ENCODE measurements at regions not wholly inside any gene's neighbourhood (a gene's known extent, or its start where the extent isn't known, plus 50 kb on each side); places are given as distances from the start of the nearest gene placed in this dataset.

DNA sequence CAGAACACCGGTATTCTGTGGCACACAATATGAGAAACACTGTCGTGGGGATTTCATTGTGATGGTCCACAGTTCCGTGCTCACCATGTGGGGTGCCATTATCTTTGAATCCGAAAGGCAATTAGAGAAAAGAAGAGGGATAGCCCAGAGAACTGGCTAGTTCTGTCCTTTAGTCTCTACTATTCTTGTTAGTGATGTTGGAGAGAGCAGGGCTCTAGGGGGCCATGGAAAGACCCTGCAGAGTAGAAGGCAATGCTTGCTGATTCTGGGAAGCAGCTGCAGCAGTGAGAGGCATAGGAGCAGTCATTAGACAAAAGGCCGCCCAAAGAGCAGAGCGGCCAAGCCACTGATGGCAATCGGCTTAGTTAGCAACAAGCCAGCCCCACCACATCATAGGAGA lies 146.3 kb downstream of the TSEN15 start:
- DNase-seq (ENCODE audit: low spot score), result no peak

DNA sequence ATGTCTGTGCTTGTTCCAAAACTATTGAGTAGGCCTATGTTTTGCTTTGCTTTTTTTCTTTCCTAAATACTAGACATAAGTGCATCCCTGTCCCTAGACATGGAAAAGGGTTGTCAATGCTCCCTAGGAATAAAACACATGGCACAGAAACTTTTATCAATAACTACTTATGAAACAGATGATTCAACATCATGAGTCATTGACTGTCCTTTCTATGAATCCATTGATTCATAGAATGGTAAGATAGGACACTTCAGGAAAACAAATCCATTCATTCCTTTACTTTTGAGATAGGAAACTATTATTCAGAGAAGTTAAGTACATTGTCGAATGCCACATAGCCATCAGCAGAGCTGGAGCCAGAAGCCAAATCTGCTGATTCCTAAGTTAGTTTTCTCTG lies 147.5 kb downstream of the TSEN15 start:
- H3K9me3 ChIP-seq, result no peaks in the 10 kb centered on the region
- no peak overlapping the region for H3K4me3 ChIP-seq
- H3K36me3 ChIP-seq, result no peaks in the 10 kb centered on the region
- no peak for DNase-seq (ENCODE audit: low spot score)
- no peaks in the 10 kb centered on the region for H3K27me3 ChIP-seq
- TF ChIP-seq, protein P1, sequence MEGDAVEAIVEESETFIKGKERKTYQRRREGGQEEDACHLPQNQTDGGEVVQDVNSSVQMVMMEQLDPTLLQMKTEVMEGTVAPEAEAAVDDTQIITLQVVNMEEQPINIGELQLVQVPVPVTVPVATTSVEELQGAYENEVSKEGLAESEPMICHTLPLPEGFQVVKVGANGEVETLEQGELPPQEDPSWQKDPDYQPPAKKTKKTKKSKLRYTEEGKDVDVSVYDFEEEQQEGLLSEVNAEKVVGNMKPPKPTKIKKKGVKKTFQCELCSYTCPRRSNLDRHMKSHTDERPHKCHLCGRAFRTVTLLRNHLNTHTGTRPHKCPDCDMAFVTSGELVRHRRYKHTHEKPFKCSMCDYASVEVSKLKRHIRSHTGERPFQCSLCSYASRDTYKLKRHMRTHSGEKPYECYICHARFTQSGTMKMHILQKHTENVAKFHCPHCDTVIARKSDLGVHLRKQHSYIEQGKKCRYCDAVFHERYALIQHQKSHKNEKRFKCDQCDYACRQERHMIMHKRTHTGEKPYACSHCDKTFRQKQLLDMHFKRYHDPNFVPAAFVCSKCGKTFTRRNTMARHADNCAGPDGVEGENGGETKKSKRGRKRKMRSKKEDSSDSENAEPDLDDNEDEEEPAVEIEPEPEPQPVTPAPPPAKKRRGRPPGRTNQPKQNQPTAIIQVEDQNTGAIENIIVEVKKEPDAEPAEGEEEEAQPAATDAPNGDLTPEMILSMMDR (IDR thresholded peaks at IDR 0.05), result no peak
- H3K27ac ChIP-seq, result no peak overlapping the region
- peaks cover 0 to 6% of the 10 kb centered on the region in 2 donors for H3K4me1 ChIP-seq

More for the DNA sequence above, 146.3 kb downstream of the TSEN15 start:
- Histone ChIP-seq H3K4me1 (peaks cover 0 to 11% of the 10 kb centered on the region in 2 donors), H3K9me3 (no peaks in the 10 kb centered on the region), H3K4me3 (no peak overlapping the region), H3K27me3 (no peaks in the 10 kb centered on the region), H3K36me3 (no peaks in the 10 kb centered on the region), H3K27ac (no peak overlapping the region)
- TF ChIP-seq, protein P1 (IDR thresholded peaks at IDR 0.05), result no peak

DNA sequence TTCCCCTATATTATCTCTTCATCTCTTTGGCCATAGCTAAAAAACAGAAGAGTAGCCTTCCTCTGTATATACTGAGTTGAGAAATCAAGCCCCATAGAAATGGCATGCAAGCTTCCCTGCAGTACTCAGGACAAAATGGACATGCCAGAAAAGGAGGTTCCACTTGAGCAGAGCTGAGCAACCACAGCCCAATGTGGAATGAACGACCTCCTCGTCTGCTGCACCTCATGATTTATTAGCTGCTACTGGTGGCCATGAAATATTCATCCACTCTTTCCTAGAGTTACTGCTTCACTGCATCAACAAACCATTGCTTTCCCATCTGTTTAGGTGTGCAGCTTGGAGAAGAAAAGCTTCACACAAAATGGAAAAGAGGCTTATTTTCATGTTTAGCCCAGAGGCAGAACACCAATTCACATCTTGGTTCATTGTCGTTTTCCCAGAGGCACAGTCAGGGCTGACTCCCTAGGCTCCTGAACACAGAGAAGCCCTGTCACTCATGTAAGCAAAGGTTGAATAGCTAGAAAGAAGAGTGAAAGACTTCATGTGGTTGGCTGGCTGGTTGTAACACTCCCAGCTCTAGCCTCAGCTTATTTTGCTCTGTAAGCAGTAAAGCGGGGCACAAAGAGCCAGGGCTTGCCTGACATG lies 148.0 kb downstream of the TSEN15 start:
- no peak for DNase-seq (ENCODE audit: low spot score)
- TF ChIP-seq, protein P1 (IDR thresholded peaks at IDR 0.05), result no peak
- Histone ChIP-seq H3K27ac (no peak overlapping the region), H3K4me3 (no peak overlapping the region), H3K36me3 (no peaks in the 10 kb centered on the region), H3K9me3 (no peaks in the 10 kb centered on the region), H3K27me3 (no peaks in the 10 kb centered on the region), H3K4me1 (peaks cover 0 to 2% of the 10 kb centered on the region in 2 donors)

DNA sequence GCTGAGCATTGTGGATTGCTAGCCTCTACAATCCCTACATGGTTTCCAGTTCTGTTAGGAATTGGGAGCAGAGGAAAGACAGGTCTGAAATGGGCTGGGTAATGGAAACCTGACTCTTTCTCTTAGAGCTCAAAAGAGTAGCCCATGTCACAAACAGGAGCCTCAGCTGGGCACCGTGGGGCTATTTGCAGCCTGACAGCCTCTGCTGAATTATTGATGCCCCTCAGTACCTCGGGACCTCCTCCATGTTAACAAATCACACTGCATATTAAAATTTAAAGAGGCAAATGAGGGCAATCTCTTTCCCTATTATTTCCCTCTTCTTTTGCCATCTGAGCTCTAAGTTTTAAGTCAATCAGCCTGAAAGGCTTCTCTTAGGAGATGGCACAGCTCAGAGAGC lies 157.1 kb downstream of the TSEN15 start:
- Histone ChIP-seq H3K4me3 (no peak overlapping the region), H3K27me3 (no peaks in the 10 kb centered on the region), H3K36me3 (no peaks in the 10 kb centered on the region), H3K27ac (no peak overlapping the region), H3K9me3 (no peaks in the 10 kb centered on the region), H3K4me1 (peaks cover 0 to 3% of the 10 kb centered on the region in 2 donors)
- TF ChIP-seq, protein P1 (IDR thresholded peaks at IDR 0.05), result no peak
- no peak for DNase-seq (ENCODE audit: low spot score)

DNA sequence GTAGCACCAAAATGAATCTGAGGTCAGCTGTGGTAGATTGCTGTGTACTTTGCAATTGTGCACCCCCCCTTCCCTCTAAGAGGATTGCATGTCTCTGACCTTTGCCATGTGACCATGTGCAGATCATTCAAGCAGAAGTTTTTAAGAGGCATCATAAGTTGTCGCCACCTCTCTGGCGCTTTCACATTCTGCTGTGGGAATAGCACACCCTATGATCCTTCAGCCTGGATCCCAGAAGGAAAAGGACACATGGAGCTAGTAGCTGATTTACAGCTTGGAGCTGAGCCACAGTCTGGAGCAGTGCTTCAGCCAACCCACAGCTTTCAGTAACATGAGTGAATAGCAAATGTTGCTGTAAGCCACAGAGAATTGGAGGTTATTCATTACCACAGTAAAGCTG lies 158.5 kb downstream of the TSEN15 start:
- H3K4me1 ChIP-seq, result peaks cover 0 to 3% of the 10 kb centered on the region in 2 donors
- no peak overlapping the region for H3K27ac ChIP-seq
- TF ChIP-seq, protein P1 (IDR thresholded peaks at IDR 0.05), result no peak
- H3K9me3 ChIP-seq, result no peaks in the 10 kb centered on the region
- H3K36me3 ChIP-seq, result no peaks in the 10 kb centered on the region
- H3K27me3 ChIP-seq, result no peaks in the 10 kb centered on the region
- no peak for DNase-seq (ENCODE audit: low spot score)
- no peak overlapping the region for H3K4me3 ChIP-seq

DNA sequence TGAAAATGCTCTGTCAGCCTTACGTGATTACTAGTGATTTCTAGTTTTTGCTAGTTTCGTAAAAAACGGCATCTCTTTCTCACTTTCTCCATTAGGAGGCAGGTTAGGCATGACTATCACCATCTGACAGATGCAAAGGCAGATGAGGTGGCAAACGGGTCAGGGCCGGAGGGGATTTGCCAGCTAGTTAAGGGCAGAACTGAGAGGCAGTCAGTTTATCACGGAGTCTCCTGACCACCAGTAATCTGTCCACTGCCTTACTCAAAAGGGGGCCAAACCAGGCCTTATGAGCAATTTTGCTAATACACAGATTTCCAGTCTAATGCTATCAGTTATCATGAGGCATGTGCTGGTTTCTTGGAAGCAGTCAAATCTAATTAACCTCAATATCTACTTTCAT lies 159.3 kb downstream of the TSEN15 start:
- H3K27me3 ChIP-seq, result no peaks in the 10 kb centered on the region
- no peak for DNase-seq (ENCODE audit: low spot score)
- TF ChIP-seq, protein P1 (IDR thresholded peaks at IDR 0.05), result peak in 1 of 2 donors; percentile 14
- H3K9me3 ChIP-seq, result no peaks in the 10 kb centered on the region
- no peak overlapping the region for H3K27ac ChIP-seq
- H3K36me3 ChIP-seq, result no peaks in the 10 kb centered on the region
- no peak overlapping the region for H3K4me3 ChIP-seq
- peaks cover 0 to 3% of the 10 kb centered on the region in 2 donors for H3K4me1 ChIP-seq
